A549 (cell line): ENCODE measurements at regions not wholly inside any gene's neighbourhood (a gene's known extent, or its start where the extent isn't known, plus 50 kb on each side); places are given as distances from the start of the nearest gene placed in this dataset.

ENCODE experiments used
- ATAC-seq, 2 experiments: fragments of 200-7000 bp in 1 of 2; fragments of >200 bp in 1 of 2; cut with Nextera tagmentation in 1 of 2; cut with Tn5 transposase in 1 of 2; 3 replicates each; pipeline versions ENCODE4 v1.8.0 to v1.9.1; 2018 to 2020; ENCODE audit warnings: mild to moderate bottlenecking in 1 of 2, moderate library complexity in 1 of 2
- CTCF ChIA-PET: fragments of 300-600 bp; sonication (Branson Sonifier 250); formaldehyde crosslinking; extraction: SDS; loops from one replicate; lab custom pipeline; 2021; ENCODE audit warnings: antibody characterized with exemption, inconsistent platforms; lab: Yijun Ruan, JAX
- POLR2A ChIA-PET: fragments of 350-600 bp; formaldehyde crosslinking; extraction: SDS; loops from one replicate; lab custom pipeline; 2021; ENCODE audit warnings: antibody characterized with exemption, inconsistent platforms; lab: Yijun Ruan, JAX
- DNase-seq, 2 experiments: peaks; one replicate each; pipeline versions ENCODE4 v3.0.0 to v3.0.0-alpha.2; 2011 to 2016; ENCODE audit warnings: low read depth in 1 of 2, low spot score in 1 of 2
- FAIRE-seq: peaks from 2 replicates; lab custom pipeline; 2011; peaks lifted over from hg19 to GRCh38; lab: Jason Lieb, UNC
- H3K27ac ChIP-seq, 2 experiments: fragments of >200 bp; sonication (Bioruptor Twin); formaldehyde crosslinking; 3 replicates each; pipeline ENCODE4 v1.5.1; 2016 to 2017
- H3K4me1 ChIP-seq: fragments of >200 bp; sonication (Bioruptor Twin); formaldehyde crosslinking; 3 replicates; pipeline ENCODE4 v1.6.1; 2016
- H3K4me2 ChIP-seq: fragments of >200 bp; sonication (Bioruptor Twin); formaldehyde crosslinking; 3 replicates; pipeline ENCODE4 v1.6.1; 2016
- H3K4me3 ChIP-seq: fragments of >200 bp; sonication (Bioruptor Twin); formaldehyde crosslinking; 3 replicates; pipeline ENCODE4 v1.5.1; 2016
- H3K9me3 ChIP-seq: fragments of >200 bp; sonication (Bioruptor Twin); formaldehyde crosslinking; 3 replicates; pipeline ENCODE4 v1.6.1; 2016
- CBX2 ChIP-seq: fragments of 200-600 bp; sonication (generic); IDR thresholded peaks from 2 replicates; pipeline ENCODE4 v1.6.1; 2016; ENCODE audit warnings: low read depth, mild to moderate bottlenecking, borderline replicate concordance
- CHD2 ChIP-seq: fragments of 150-350 bp; IDR thresholded peaks from 2 replicates; pipeline ENCODE4 v1.6.1; 2014; ENCODE audit warnings: low read length; ENCODE audit not compliant: partially characterized antibody
- CTCF ChIP-seq: fragments of >200 bp; sonication (Bioruptor Twin); formaldehyde crosslinking; IDR thresholded peaks from 3 replicates; pipeline ENCODE4 v1.5.1; 2016
- EP300 ChIP-seq, 2 experiments: fragments of >200 bp; sonication (Bioruptor Twin); formaldehyde crosslinking; IDR thresholded peaks; 2 replicates in 1 of 2; 3 replicates in 1 of 2; pipeline ENCODE4 v1.6.1; 2016 to 2017
- ESRRA ChIP-seq: fragments of 150-350 bp; IDR thresholded peaks from 2 replicates; pipeline ENCODE4 v1.6.1; 2014; ENCODE audit warnings: mild to moderate bottlenecking, low read length, borderline replicate concordance
- FOSB ChIP-seq: fragments of 250-450 bp; sonication (Bioruptor Pico); IDR thresholded peaks from 2 replicates; pipeline ENCODE4 v1.5.0; 2020; ENCODE audit warnings: mild to moderate bottlenecking, moderate library complexity
- FOSL2 ChIP-seq, 2 experiments: fragments of 450-650 bp in 1 of 2; fragments of >200 bp in 1 of 2; sonication (Bioruptor Twin) in 1 of 2; formaldehyde crosslinking; IDR thresholded peaks; 2 replicates each; pipeline versions ENCODE4 v1.5.0 to v1.6.1; 2016 to 2020; ENCODE audit warnings: mild to moderate bottlenecking in 1 of 2, moderate library complexity in 1 of 2
- HOXB5 ChIP-seq: fragments of 250-450 bp; sonication (Bioruptor Pico); IDR thresholded peaks from 2 replicates; pipeline ENCODE4 v1.5.0; 2020; ENCODE audit warnings: mild to moderate bottlenecking, moderate library complexity
- JUNB ChIP-seq: fragments of >200 bp; sonication (Bioruptor Twin); formaldehyde crosslinking; IDR thresholded peaks from 2 replicates; pipeline ENCODE4 v1.6.1; 2016
- KDM1A ChIP-seq: fragments of 200-600 bp; sonication (generic); IDR thresholded peaks from 2 replicates; pipeline ENCODE4 v1.6.1; 2016; ENCODE audit warnings: low read depth, mild to moderate bottlenecking
- MAFK ChIP-seq: fragments of 450-650 bp; IDR thresholded peaks from 2 replicates; pipeline ENCODE4 v1.6.1; 2014; ENCODE audit not compliant: partially characterized antibody
- MAX ChIP-seq: IDR thresholded peaks from 2 replicates; pipeline ENCODE4 v1.6.1; 2012
- MYC ChIP-seq: IDR thresholded peaks from 2 replicates; pipeline ENCODE4 v1.6.1; 2012; ENCODE audit warnings: mild to moderate bottlenecking, inconsistent platforms, low read length, improper control_type of control experiment, borderline replicate concordance
- NPAS2 ChIP-seq: fragments of 250-450 bp; sonication (Bioruptor Pico); IDR thresholded peaks from 2 replicates; pipeline ENCODE4 v1.8.0; 2022; ENCODE audit warnings: mild to moderate bottlenecking, moderate library complexity, borderline replicate concordance
- POLR2AphosphoS2 ChIP-seq: conservative IDR thresholded peaks from 2 replicates; pipeline ENCODE4 v1.6.1; 2012; ENCODE audit warnings: low read length, improper control_type of control experiment, inconsistent platforms
- RAD21 ChIP-seq, 2 experiments: fragments of >200 bp in 1 of 2; sonication (Bioruptor Twin) in 1 of 2; formaldehyde crosslinking in 1 of 2; IDR thresholded peaks in 1 of 2; conservative IDR thresholded peaks in 1 of 2; 2 replicates in 1 of 2; 3 replicates in 1 of 2; pipeline ENCODE4 v1.6.1; 2012 to 2018; ENCODE audit warnings: inconsistent platforms in 1 of 2
- RARB ChIP-seq: fragments of 250-450 bp; sonication (Bioruptor Pico); IDR thresholded peaks from 2 replicates; pipeline ENCODE4 v1.8.0; 2021; ENCODE audit warnings: mild to moderate bottlenecking, moderate library complexity
- RCOR1 ChIP-seq: fragments of 150-350 bp; IDR thresholded peaks from 2 replicates; pipeline ENCODE4 v1.6.1; 2014; ENCODE audit warnings: antibody characterized with exemption, low read length, low read depth
- RFX5 ChIP-seq: fragments of 450-650 bp; IDR thresholded peaks from 2 replicates; pipeline ENCODE4 v1.7.1; 2014; ENCODE audit warnings: antibody characterized with exemption, mild to moderate bottlenecking, moderate library complexity
- SMC3 ChIP-seq: fragments of >200 bp; sonication (Bioruptor Twin); formaldehyde crosslinking; IDR thresholded peaks from 3 replicates; pipeline ENCODE4 v1.6.1; 2018; ENCODE audit warnings: inconsistent platforms
- WGBS: methylation state at CpG from one replicate; pipeline ENCODE4 v1.1.6; 2017; ENCODE audit errors: missing lambda C conversion rate; 5-methylcytosine and 5-hydroxymethylcytosine counted together
- TF ChIP-seq, protein P1 (sequence below): fragments of 450-650 bp; IDR thresholded peaks from 2 replicates; pipeline ENCODE4 v1.6.1; 2014; ENCODE audit warnings: antibody characterized with exemption

DNA sequence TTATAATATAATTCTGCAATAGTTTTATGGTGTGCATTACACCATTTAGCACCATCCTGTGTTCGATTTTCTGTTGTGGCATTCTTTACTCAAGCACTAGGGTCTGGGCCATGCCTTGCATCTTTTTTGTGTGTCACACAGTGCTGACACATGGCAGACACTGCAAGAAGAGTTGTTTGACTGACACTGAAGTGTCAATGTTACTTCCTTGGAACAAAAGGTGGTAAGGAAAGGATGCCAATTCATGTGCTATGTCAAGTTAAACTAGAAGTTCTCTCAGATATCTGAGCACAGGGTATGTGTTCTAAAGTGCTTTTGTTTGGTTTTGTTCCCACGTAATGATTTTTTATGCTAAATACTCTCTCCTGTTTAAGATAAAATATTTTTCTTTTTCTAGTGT lies 102.5 kb upstream of the UNC13C start:
- DNase-seq = no peak
- Histone ChIP-seq H3K4me2 (no peak overlapping the region), H3K27ac (no peak overlapping the region), H3K4me3 (no peak overlapping the region), H3K9me3 (no peaks in the 10 kb centered on the region), H3K4me1 (no peaks in the 10 kb centered on the region)
- no peak for ATAC-seq
- no peak for FAIRE-seq
- ChIA-PET POLR2A (no interaction called here), CTCF (interaction anchor here (0.9 to 1.6 kb wide), 3 partner anchors 10 to 68 kb away, joined by 3 read pairs; no protein-coding TSS in a partner anchor)
- TF ChIP-seq, protein P1, sequence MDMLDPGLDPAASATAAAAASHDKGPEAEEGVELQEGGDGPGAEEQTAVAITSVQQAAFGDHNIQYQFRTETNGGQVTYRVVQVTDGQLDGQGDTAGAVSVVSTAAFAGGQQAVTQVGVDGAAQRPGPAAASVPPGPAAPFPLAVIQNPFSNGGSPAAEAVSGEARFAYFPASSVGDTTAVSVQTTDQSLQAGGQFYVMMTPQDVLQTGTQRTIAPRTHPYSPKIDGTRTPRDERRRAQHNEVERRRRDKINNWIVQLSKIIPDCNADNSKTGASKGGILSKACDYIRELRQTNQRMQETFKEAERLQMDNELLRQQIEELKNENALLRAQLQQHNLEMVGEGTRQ = no peak
- no peak for TF ChIP-seq JUNB
- TF ChIP-seq SMC3 = no peak
- TF ChIP-seq MYC = no peak
- no peak for TF ChIP-seq FOSB
- TF ChIP-seq NPAS2 = no peak
- no peak for TF ChIP-seq RARB (CRISPR knock-in tag)
- TF ChIP-seq EP300 (IDR thresholded peaks at IDR 0.05) = no peak
- TF ChIP-seq MAX = no peak
- no peak for TF ChIP-seq CTCF
- no peak for TF ChIP-seq KDM1A
- TF ChIP-seq CHD2 = no peak
- TF ChIP-seq HOXB5 (CRISPR knock-in tag) = no peak
- TF ChIP-seq POLR2AphosphoS2 = no peak
- TF ChIP-seq ESRRA = no peak
- WGBS = 38% methylated on average over 2 of the region's 2 CpGs

- Histone ChIP-seq H3K4me1 (peaks cover 3% of the 10 kb centered on the region; the same call in 2 of the 3 replicates), H3K4me2 (no peak overlapping the region), H3K27ac (no peak overlapping the region), H3K4me3 (no peak overlapping the region), H3K9me3 (no peaks in the 10 kb centered on the region)
- ChIA-PET POLR2A (no interaction called here), CTCF (interaction anchor here (0.9 to 1.6 kb wide), 4 partner anchors 8 to 67 kb away, joined by 3 to 4 read pairs (median 3); no protein-coding TSS in a partner anchor)
- DNase-seq (peak in 1 of 2 experiments; percentile 2), ATAC-seq (0 out of 6 replicates have a peak, but pooled peaks of 1 of the 2 experiments have one; percentile 33), FAIRE-seq (no peak)
- TF ChIP-seq MAX = no peak
- TF ChIP-seq RAD21 (conservative IDR thresholded peaks at IDR 0.05 in 1 of 2, IDR thresholded peaks at IDR 0.05 in 1 of 2) = peak; percentile 16 to 21; a peak in 2 of 5 replicates
- WGBS = 100% methylated on average over 1 of the region's 1 CpG
Observed at GRCh38 chr15:53875139-53875538, 103.1 kb upstream of the UNC13C start.

- no peak overlapping the region for H3K4me2 ChIP-seq
- no peaks in the 10 kb centered on the region for H3K9me3 ChIP-seq
- ChIA-PET POLR2A (no interaction called here), CTCF (no interaction called here)
- H3K4me3 ChIP-seq = no peak overlapping the region
- FAIRE-seq (no peak), DNase-seq (peak in 1 of 2 experiments; percentile 3), ATAC-seq (no peak)
- no peak for TF ChIP-seq RCOR1
- no peak for TF ChIP-seq CBX2
- no peak for TF ChIP-seq RFX5
- peak; percentile 30 for TF ChIP-seq MAFK
- TF ChIP-seq FOSL2 (IDR thresholded peaks at IDR 0.05) = no peak
- peak; percentile 65 for TF ChIP-seq FOSL2 (CRISPR knock-in tag; IDR thresholded peaks at IDR 0.05)
- no peak overlapping the region for H3K27ac ChIP-seq
- 47% methylated on average over 2 of the region's 2 CpGs for WGBS
- H3K4me1 ChIP-seq = peaks cover 16% of the 10 kb centered on the region
Observed at GRCh38 chr15:53872410-53872809, 105.8 kb upstream of the UNC13C start.
